ENCODE measurements at regions not wholly inside any gene's neighbourhood (a gene's known extent, or its start where the extent isn't known, plus 50 kb on each side); places are given as distances from the start of the nearest gene placed in this dataset.

DNA sequence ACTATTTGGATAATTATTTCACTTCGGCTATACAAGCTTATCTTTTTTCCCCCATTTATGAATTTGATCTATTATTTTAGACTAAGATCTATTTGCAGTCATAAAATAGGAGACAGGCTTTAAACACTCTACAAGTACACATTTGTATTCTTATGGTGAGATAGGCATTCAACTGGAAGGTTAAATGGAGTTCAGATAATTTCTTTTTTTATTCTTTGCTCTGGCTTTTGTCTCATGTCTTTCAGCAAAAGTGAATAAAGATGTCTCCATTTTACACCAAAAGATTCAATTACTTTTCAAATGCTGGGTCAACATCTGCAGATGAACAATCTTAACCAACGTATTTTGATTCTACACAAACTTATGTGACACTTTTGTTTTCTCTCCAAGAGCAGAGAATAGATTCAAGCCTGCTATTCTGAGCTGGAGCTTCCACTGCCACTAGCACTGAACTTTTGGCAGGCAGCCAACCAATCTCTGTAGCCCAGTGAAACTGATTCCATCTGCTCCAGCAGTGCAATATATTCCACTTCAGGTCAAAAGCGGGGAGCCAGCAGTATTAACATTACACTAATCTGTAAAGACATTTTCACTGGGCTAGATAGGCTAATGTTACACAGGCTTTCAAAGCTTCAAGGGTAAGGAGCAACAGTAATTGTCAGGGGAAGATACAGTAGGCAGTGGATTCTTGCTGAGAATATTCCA, 452.0 kb upstream of the ZNF608 start:
- ATAC-seq (peak; percentile 79), DNase-seq (ENCODE audit: low spot score) (peak; percentile 88)
- intact Hi-C loops (cut with DNase I), result no loop called here

DNA sequence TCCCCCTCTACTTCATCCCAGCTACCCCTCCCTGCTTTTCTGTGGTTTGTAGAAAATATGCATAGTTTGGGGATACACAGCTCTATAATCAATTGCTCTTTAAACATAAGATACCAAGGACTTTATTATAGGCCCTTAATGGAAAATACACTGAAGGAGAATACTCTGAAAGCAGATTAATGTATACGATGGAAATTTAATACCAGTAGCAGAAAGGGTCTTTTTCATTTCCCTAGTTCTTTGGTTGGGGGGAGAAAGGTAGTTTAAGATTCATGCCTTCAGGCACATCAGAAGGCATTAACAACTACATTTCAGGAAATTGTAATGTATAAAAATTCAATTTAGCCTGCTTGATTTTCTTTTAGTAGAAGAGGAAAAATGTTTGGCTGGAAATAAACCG, 452.9 kb upstream of the ZNF608 start:
- intact Hi-C loops (cut with DNase I), result no loop called here
- ATAC-seq, result no peak
- no peak for DNase-seq (ENCODE audit: low spot score)

DNA sequence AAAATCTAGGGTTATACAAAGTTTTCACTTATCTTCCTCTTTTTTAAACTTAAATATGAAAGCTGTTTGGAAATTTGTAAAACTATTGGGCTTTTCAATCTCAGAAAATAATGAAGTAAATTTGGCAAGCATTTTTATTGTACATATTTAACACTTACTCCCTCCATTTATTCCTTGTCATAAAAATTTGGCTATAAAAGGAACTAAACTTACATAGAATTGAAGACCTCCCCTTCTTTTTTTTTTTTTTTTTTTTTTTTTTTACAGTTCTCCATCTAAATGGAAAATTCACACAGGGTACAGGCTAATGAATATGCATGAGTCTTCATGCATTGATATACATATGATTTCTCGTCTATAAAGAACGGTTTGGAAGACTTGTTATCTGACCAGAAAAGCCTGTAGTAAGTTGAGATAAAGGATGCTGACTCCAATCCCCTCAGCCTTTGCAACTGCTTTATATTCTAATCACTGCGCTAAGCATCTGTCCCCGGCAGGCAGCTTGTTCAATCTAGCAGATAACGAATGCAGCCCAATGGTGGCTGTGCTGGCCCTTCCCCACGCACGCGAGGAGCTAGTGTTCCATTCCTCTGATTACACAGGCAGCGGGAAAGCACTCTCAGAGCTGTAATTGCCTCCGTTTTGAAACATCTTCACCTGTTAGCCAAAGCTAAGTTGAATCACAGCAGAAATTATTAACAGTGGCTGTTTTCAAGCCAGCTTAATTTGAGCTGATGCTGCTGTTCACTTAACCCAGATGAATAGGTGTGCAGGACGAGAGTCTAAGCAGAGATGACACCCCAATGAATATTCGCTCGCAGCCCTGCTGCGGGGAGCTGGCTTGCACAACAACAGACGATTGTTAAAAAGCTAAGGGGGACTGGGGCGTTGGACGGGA, 453.8 kb upstream of the ZNF608 start:
- DNase-seq (ENCODE audit: low spot score) (no peak), ATAC-seq (peak; percentile 28)
- intact Hi-C loops (cut with DNase I), result no loop called here

DNA sequence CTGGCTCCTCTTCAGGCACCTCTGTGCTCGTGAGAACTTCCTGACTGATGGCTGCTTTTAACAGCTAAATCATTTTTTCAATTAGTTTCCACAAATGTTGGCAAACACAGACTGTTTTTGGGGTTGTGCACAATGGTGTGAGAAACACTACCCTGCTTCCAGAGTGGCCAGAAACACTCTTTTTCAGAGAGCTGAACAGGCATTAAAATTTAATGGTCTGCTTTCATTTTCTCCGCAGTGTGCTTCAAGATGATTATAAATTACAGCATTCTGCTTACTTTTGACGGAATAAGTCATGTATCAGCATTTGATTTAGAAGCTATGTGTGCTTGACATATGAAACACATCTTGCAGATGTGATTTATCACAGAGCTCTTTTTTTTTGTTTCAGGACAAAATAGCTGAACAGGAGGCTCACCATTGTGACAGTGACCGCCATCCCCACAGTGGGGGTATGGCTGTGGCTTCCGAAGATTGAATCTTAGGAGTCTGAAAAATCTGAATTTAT, 454.5 kb upstream of the ZNF608 start:
- no peak for ATAC-seq
- no peak for DNase-seq (ENCODE audit: low spot score)
- intact Hi-C loops (cut with DNase I), result no loop called here

DNA sequence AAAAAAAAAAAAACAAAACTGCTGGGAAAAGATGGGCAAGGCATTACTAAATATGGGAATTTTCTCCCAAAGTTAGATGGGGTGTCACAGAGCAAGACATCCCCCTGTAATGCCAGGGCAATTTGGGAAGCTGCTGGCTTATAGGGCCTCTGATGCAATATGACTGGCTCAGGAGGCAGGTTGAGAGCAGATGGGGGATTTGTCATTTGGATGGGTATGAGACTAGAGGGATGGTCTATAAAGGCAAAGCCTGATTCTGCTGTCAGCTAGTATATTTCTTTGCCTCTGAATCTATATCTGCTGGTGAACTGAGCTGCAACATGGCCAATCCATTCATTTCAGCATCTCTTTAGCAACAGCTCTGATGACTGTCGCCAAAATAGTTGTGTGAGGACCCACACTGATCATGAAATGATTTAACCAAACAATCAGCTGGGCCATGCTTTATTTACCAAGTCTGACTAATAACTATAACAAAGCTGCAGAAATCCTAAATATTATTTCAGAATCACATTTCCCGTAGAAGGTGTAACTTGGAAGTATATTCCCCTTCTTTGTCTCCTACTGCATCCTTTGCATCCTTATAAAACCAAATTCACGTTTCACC, 455.1 kb upstream of the ZNF608 start:
- intact Hi-C loops (cut with DNase I), result no loop called here
- DNase-seq (ENCODE audit: low spot score), result no peak
- no peak for ATAC-seq

DNA sequence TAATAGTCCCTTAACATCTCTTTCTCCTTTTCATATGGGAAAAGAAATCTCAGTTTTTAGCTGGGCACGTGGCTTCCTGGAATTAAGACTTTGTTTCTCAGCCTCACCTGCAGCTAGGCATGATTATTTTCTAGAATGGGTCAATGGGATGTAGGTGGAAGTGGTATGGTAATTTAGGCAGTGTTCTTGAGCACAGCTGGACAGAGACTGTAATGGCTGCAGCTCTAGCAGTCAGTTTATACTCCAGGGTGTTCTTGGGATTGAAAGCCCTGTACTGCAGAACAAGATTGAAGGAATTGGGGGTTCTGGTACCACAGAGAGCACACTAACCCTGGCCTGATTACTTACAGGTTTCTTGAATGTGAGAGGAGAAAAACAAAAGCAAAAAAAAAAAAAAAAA, 455.9 kb upstream of the ZNF608 start:
- intact Hi-C loops (cut with DNase I), result no loop called here
- ATAC-seq, result no peak
- no peak for DNase-seq (ENCODE audit: low spot score)

DNA sequence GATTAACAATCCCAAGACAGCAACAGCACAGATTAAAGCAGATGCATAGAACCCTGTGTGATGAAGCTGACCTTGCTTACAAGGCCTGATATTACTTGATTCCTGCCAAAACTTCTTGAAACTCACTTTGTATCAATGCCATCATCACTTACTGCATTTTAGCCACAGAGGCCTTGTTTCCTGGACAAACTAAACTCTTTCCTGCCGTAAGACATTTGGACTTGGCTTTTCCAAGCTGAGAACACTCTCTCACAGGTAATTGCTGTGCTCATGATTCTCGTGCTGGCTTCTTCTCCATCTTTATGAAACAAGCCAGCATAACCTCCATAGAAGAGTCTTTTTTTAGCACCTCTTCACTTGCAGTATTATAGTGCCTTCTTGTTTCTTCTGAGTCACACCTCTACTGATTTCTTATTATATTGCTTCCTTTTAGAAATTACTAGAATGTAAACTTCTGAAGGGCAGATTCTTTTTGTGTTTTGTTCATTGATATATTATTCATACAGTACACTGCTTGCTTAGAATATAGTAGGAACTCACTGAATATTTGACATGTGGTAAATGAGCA, 456.5 kb upstream of the ZNF608 start:
- ATAC-seq (no peak), DNase-seq (ENCODE audit: low spot score) (no peak)
- intact Hi-C loops (cut with DNase I), result no loop called here

DNA sequence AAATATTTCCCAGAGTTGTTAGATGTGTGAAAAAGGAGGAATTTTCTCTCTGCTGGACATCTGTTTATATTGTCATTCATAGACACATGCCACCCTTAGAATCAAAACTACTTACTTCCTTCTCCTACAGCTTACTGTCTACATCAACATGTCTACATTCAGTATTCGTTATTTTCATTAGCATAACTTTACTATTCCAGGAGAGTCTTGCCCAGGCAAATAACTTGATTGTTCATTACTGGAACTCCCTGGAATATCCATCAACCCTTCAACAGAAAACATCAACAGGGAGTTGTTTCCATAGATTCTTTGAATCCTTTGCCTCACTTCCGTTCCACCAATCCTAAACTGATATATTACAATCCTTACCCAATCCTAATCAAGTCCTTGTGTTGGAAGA, 457.5 kb upstream of the ZNF608 start:
- intact Hi-C loops (cut with DNase I), result no loop called here
- no peak for DNase-seq (ENCODE audit: low spot score)
- no peak for ATAC-seq

DNA sequence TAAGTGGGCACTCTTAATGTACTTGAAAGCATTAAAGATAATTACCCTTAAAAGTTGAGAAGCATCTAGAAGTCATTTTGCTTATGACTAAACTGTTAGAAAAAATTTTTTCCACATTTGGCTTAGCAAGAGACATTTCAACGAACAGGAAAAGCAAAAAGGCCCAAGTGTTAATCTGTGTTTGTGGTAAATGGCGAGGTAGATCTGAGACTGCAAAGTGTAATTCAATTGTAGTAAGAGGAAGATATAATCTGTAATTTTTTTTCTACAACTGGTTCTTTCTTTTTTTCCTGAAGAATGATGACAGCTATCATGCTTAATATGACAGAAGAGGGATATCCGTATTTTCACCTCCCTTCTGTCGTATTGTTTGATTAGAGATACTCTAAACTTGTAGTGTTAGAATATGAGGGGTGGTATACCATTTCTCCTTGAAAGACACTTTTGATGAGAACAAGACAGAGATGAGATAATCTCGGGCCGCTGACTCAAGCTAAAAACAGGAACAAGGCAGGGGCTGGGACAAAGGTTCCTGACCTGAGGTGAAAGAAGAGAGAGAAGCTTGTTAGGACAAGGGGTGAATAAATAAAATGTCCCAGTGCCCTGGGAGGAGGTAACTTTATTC, 459.3 kb upstream of the ZNF608 start:
- no peak for ATAC-seq
- intact Hi-C loops (cut with DNase I), result no loop called here
- no peak for DNase-seq (ENCODE audit: low spot score)

DNA sequence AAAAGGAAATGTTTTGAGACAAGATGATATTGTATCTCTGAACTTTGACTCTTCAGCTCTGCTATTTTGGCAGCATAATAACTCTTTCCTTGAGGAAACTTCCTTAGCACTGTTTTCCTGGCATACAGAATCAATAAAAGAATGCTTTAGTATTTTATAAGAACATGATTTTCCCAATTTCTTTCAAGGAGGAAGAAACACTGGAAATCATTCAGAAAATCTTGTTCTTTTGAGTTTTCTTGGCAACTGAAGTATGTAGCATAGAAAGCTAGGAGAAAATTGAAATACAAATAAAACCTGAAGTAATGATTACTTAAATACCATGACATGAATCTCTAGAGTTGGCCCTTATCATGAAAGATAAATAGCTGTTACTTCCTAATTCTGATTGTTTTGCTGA, 461.4 kb upstream of the ZNF608 start:
- intact Hi-C loops (cut with DNase I), result no loop called here
- ATAC-seq (no peak), DNase-seq (ENCODE audit: low spot score) (no peak)

DNA sequence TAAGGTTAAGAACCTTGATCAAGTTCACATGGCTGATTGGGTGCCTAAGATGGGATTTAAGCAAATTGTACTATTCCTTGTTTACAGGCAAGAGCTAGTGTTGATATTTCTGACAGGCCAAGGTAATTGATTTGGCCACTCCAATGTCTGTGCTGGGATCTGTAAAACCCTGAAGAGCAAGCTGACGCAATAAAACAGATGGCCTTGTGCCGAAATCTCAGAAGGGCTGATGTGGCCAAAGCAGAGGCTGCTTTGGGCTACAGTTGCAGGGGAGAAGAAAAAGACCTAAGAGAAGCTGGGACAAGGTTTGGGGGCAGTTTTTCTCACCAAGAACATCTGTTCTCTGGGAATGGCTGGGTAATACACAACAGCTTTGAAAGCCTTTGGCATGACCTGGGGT, 463.2 kb upstream of the ZNF608 start:
- intact Hi-C loops (cut with DNase I), result no loop called here
- DNase-seq (ENCODE audit: low spot score), result no peak
- ATAC-seq, result peak; percentile 48

DNA sequence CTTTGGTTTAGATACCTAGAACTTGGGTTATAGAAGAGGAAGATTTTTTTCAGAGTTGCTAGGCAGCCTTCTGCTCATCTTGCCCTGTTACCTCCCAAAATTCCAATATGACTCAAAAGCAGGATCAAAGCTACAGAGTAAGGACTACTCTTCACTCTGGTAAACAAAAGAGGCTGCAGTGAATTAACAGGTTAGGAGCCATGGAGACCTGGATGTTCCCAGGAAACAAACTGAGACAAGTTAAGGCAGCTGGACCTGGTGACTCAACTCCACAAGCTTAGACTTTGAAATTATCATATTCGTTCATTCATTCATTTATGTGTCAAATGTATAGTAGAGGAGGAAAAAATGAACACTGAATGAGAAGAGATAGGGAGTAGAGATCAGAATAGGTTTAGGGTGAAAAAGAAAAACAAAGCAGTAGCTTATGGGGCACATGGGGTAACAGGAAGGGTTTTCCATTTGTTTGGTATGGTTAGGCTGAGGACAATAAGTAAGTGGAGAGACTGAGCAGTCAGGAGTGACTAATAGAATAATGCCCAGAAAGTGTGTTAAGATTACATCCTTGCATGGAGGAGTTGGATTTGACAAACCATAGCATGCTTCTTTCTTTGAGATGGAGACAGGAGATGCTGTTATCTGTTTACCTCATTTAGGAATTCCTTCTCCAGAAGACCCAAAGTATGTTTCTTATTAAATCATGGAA, 464.0 kb upstream of the ZNF608 start:
- intact Hi-C loops (cut with DNase I), result no loop called here
- ATAC-seq, result no peak
- no peak for DNase-seq (ENCODE audit: low spot score)

DNA sequence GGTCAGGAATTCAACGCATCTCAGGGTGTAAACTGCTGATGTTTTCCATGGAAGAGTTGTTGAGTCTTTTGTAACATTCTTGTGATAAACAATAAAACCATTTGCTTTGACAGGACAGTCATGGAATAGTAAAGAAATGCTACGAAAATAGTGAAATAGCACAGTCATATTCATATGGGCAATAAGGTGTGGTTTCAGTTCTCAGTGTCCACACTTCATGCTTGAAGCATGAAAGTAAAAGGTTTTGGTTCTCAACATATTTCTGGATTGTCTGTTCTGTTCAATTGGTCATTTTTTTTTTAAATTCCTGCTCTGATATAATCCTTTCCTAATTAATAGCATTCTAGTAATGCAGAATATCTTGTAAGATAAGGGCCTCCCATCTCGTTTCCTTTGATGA, 467.6 kb upstream of the ZNF608 start:
- intact Hi-C loops (cut with DNase I), result no loop called here
- ATAC-seq (no peak), DNase-seq (ENCODE audit: low spot score) (no peak)

DNA sequence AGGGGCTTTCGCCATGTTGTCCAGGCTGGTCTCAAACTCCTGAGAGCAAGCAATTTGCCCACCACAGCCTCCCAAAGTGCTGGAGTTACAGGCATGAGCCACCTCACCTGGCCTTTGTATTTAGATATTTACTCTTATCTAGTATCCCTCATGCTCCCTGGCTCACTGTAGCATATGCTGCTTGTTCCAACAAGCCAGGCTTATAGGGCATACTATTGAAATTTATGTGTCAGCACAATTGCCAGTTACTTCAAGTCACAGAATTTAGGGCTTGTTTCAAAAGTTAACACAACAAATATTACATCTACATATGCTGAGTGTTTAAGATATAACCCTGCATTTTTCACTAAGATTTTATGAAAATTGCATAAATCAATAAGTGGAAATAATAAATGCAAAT, 469.2 kb upstream of the ZNF608 start:
- ATAC-seq, result no peak

DNA sequence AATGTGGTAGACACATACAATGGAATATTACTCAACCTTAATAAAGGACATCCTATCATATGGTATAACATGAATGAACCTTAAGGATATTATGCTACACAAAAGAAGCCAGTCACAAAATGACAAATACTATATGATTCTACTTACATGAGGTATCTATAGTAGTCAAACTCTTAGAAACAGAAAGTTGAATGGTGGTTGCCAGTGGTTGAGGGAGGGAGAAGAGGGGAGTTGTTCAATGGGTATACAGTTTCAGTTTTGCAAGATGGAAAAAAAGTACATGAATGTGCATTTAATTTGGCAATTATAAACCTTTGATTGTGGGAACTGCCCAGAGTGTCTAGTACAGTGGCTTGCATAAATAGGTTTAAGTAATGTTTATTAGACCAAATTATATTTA, 473.3 kb upstream of the ZNF608 start:
- DNase-seq (ENCODE audit: low spot score) (no peak), ATAC-seq (no peak)
- intact Hi-C loops (cut with DNase I), result no loop called here

More for the DNA sequence above, 469.2 kb upstream of the ZNF608 start:
- intact Hi-C loops (cut with DNase I), result no loop called here
- no peak for DNase-seq (ENCODE audit: low spot score)

DNA sequence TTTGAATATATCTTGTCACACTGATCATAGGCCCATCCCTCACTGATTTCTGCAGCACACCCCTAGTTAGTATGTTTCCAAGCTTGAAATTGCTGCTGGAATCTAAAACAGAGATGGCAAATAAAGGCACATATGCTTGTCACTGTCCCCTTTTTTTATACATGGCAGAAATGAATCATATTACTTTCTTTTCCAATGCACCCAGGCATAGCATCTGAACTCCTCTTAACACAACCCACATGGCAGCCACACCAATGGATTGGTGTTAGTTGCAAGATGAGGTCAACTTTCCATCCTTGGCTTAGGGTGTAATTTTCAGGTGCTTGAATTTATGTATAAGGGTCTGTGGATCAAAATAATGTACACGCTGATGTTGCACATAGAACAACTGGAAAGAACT, 473.8 kb upstream of the ZNF608 start:
- no peak for DNase-seq (ENCODE audit: low spot score)
- no peak for ATAC-seq
- intact Hi-C loops (cut with DNase I), result no loop called here

DNA sequence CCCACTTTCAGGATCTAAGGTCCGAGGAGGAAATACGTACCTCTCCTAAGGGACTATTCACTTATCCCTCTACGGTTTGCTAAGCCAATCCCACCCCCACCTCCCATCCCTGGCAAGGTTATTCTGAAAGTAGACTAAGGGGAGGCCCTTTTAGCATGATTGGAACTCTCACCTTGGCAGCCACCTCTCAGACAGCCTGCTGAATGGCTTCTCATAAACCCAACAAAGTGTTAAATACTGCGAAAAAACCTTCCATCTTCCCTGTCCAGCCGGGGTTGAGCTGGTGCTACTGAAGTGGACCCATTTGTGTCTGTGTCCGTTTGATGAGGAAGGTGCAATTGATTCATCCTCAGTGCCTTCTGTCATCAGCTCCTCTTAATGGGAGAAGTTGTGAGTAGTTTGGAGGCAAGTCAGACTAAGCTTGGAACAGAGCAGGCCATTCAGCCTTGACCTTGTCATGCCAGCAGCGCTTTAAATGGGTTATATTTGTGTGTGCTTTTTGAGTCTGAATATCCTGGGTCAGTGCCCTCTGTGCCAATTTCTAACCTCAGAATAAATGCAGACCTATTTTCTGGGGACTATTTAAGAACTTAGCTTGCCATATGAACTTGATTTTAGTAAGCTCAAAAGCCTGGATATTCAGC, 476.3 kb upstream of the ZNF608 start:
- DNase-seq (ENCODE audit: low spot score), result no peak
- intact Hi-C loops (cut with DNase I), result no loop called here
- ATAC-seq, result no peak

DNA sequence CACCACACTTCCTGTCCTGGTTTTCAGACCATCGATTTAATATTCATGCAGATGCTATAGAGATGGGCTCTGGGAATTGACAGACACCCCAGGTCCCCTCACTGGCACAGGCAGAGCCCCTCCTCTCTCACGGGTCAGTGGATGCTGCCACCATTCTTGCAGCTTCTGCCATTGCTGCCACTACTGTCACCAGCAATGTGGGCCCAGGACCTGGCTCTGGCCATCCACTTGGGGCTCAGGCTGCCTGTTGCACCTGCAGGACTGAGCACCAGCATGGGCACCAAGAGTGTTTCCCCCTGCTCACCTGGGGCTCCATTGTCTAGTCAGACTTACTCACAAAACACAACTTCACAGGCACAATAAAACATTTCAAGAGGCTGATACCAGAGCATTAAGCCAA, 479.0 kb upstream of the ZNF608 start:
- DNase-seq (ENCODE audit: low spot score) (no peak), ATAC-seq (no peak)
- intact Hi-C loops (cut with DNase I), result no loop called here
